ENCODE measurements at regions not wholly inside any gene's neighbourhood (a gene's known extent, or its start where the extent isn't known, plus 50 kb on each side); places are given as distances from the start of the nearest gene placed in this dataset.

- Histone ChIP-seq H3K4me1 (ENCODE audit: insufficient read depth, low read length, poor library complexity, severe bottlenecking) (peaks cover 16% of the 10 kb centered on the region), H4K20me1 (ENCODE audit: insufficient read depth, low read length, poor library complexity, severe bottlenecking) (no peaks in the 10 kb centered on the region), H3K9ac (ENCODE audit: low read depth, low read length, poor library complexity, severe bottlenecking) (no peak overlapping the region), H3F3A (ENCODE audit: low read depth) (no peaks in the 10 kb centered on the region), H3K4me3 (ENCODE audit: low read length, poor library complexity, severe bottlenecking) (no peak overlapping the region), H2AFZ (ENCODE audit: low read length) (no peak overlapping the region), H3K27me3 (ENCODE audit: insufficient read depth, low read length, poor library complexity, severe bottlenecking) (no peaks in the 10 kb centered on the region), H3K9me2 (replicated peaks; ENCODE audit: low read depth, low read length) (no peaks in the 10 kb centered on the region), H3K9me3 (ENCODE audit: insufficient read depth, low read depth, low read length) (no peaks in the 10 kb centered on the region), H3K79me2 (ENCODE audit: insufficient read depth, low read length) (no peaks in the 10 kb centered on the region), H3K4me2 (ENCODE audit: low read depth, low read length, poor library complexity, severe bottlenecking) (no peak overlapping the region), H3K36me3 (ENCODE audit: insufficient read depth, low read length) (no peaks in the 10 kb centered on the region)
- no peak for TF ChIP-seq CTCF (conservative IDR thresholded peaks at IDR 0.05; ENCODE audit: low read length)
- TF ChIP-seq EZH2phosphoT487 (IDR thresholded peaks at IDR 0.05; ENCODE audit: borderline replicate concordance) = no peak
Observed at GRCh38 chr4:141449927-141450326, 186.5 kb upstream of the IL15 start.

- Histone ChIP-seq H3K9ac (ENCODE audit: low read depth, low read length, poor library complexity, severe bottlenecking) (no peak overlapping the region), H4K20me1 (ENCODE audit: insufficient read depth, low read length, poor library complexity, severe bottlenecking) (no peaks in the 10 kb centered on the region), H2AFZ (ENCODE audit: low read length) (no peak overlapping the region), H3K4me2 (ENCODE audit: low read depth, low read length, poor library complexity, severe bottlenecking) (no peak overlapping the region), H3K4me3 (ENCODE audit: low read length, poor library complexity, severe bottlenecking) (no peak overlapping the region), H3K4me1 (ENCODE audit: insufficient read depth, low read length, poor library complexity, severe bottlenecking) (no peaks in the 10 kb centered on the region), H3K9me3 (ENCODE audit: insufficient read depth, low read depth, low read length) (no peaks in the 10 kb centered on the region), H3F3A (ENCODE audit: low read depth) (no peaks in the 10 kb centered on the region), H3K36me3 (ENCODE audit: insufficient read depth, low read length) (no peaks in the 10 kb centered on the region), H3K9me2 (replicated peaks; ENCODE audit: low read depth, low read length) (no peaks in the 10 kb centered on the region), H3K27me3 (ENCODE audit: insufficient read depth, low read length, poor library complexity, severe bottlenecking) (no peaks in the 10 kb centered on the region), H3K79me2 (ENCODE audit: insufficient read depth, low read length) (no peaks in the 10 kb centered on the region)
- TF ChIP-seq EZH2phosphoT487 (IDR thresholded peaks at IDR 0.05; ENCODE audit: borderline replicate concordance) (no peak), CTCF (conservative IDR thresholded peaks at IDR 0.05; ENCODE audit: low read length) (no peak)
Observed at GRCh38 chr4:141455651-141456050, 180.7 kb upstream of the IL15 start.

- Histone ChIP-seq H3K36me3 (ENCODE audit: insufficient read depth, low read length) (no peaks in the 10 kb centered on the region), H3K9ac (ENCODE audit: low read depth, low read length, poor library complexity, severe bottlenecking) (no peak overlapping the region), H3K27me3 (ENCODE audit: insufficient read depth, low read length, poor library complexity, severe bottlenecking) (no peaks in the 10 kb centered on the region), H3K9me2 (replicated peaks; ENCODE audit: low read depth, low read length) (no peaks in the 10 kb centered on the region), H3K4me3 (ENCODE audit: low read length, poor library complexity, severe bottlenecking) (no peak overlapping the region), H3K9me3 (ENCODE audit: insufficient read depth, low read depth, low read length) (no peaks in the 10 kb centered on the region), H3F3A (ENCODE audit: low read depth) (no peaks in the 10 kb centered on the region), H2AFZ (ENCODE audit: low read length) (no peak overlapping the region), H3K4me2 (ENCODE audit: low read depth, low read length, poor library complexity, severe bottlenecking) (no peak overlapping the region), H4K20me1 (ENCODE audit: insufficient read depth, low read length, poor library complexity, severe bottlenecking) (no peaks in the 10 kb centered on the region), H3K4me1 (ENCODE audit: insufficient read depth, low read length, poor library complexity, severe bottlenecking) (no peaks in the 10 kb centered on the region), H3K79me2 (ENCODE audit: insufficient read depth, low read length) (no peaks in the 10 kb centered on the region)
- TF ChIP-seq EZH2phosphoT487 (IDR thresholded peaks at IDR 0.05; ENCODE audit: borderline replicate concordance) (no peak), CTCF (conservative IDR thresholded peaks at IDR 0.05; ENCODE audit: low read length) (no peak)
Observed at GRCh38 chr4:141457653-141458052, 178.7 kb upstream of the IL15 start.

All from Loucy (cell line).